T-helper 9 cell (primary cell): ENCODE measurements at regions not wholly inside any gene's neighbourhood (a gene's known extent, or its start where the extent isn't known, plus 50 kb on each side); places are given as distances from the start of the nearest gene placed in this dataset.
"Not testable (repeated sequence)": the region's sequence is repeated elsewhere in the genome, so short reads cannot be mapped to it uniquely, and the experiment has no call there.

ENCODE experiments used
- DNase-seq: peaks from one replicate; pipeline ENCODE4 v3.0.0-alpha.2; 2020

DNA sequence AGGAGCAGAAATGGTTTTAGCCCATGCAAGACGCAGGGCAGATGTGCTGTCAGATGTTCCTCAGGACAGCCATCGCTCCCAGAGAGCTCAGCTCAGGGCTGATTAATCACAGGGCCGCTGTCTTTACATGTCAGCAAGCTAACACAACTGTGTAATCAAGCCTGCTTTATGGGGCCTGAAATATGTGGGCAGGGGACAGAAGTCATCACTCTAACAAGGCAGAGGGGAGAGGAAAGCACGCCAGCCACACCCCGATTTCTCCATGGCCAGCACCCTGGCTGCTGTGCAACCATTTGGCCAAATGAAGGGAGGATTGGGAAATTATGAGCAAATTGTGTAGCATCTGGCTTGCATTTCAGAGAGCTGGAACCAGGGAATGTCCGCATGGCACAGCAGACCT is 368.8 kb downstream of the NPHP4 start:
- DNase-seq: no peak

- no peak for DNase-seq
These were observed 369.8 kb downstream of the NPHP4 start for GRCh38 chr1:5622412-5622811.

- no peak for DNase-seq
These were observed 370.5 kb downstream of the NPHP4 start for GRCh38 chr1:5621692-5622091.

DNA sequence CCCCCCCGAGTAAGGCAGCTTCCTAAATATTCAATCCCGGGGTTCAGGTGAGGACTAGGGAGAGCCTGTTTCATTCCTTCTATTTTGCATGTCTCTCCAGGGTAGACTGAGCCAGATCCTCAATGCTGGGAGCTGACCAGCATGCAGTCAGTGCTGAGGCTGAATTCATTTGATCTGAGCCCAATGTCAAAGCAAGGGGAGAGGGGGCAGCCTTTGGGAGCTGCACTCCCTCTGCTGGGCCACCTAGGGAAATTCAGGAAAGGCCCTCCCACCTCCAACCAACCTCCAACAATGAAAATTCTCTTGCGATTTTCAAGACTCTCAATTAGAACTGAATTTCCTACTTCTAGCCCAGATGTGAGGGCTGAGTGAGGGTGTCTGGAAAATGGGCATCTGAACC is 371.2 kb downstream of the NPHP4 start:
- no peak for DNase-seq

- no peak for DNase-seq
These were observed 371.8 kb downstream of the NPHP4 start for GRCh38 chr1:5620418-5620817.

DNA sequence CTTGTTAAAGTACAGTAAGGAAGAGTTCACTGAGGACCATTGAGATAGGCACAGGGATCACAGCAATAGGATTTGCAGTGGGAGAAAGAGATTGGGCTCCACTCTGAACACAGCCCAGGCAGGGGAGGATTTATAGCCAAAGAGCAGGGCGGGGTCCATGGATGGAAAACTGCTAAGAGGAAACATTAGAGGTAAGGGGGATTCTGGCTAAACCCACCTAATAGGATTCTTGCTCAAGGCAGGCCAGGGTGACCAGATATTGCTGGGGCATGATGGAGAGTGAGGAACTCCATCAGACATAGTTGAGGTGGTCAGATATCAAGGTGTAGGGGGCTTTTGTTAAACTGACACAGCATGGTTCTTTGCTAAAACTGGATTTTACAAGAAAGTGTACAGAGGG is 372.8 kb downstream of the NPHP4 start:
- DNase-seq: no peak

DNA sequence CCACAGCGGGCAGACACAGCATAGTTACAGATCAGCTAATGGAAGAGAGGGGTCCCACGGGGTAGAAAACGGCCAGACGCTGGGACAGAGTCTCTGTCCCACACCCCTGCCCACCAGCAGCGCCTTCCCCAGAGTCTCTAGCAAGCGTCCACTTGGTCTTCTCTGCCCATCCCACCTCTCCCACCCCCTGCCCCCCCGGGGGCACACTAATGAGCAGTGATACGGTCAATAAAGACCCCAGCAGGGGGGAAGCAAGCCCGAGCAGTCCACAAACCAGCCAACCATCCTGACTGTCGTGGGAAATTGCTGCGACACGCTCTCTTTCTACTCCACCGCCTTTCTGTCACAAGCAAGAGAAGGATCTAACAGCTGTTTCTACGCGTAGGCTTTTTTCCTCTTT is 374.7 kb downstream of the NPHP4 start:
- no peak for DNase-seq

DNA sequence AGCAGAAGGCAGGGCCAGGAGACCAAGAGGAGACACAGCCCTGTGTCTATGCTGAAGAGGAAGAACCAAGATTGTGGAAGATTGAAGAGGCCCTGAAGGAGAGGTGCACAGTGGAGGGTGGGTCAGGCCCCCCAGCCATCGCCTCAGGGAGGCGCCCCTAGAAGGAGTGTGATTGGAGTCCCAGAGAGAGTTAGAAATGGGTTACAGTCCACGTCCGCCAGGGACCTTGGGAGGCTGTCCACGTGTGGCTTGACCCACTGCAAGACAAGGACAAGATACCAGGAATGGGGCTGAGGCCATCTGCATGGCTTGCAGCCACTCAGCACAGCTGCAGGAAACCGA is 375.1 kb downstream of the NPHP4 start:
- no peak for DNase-seq

GRCh38 chr1:5616366-5617178 is 375.7 kb downstream of the NPHP4 start:
- no peak for DNase-seq

- DNase-seq: no peak
These were observed 377.1 kb downstream of the NPHP4 start for GRCh38 chr1:5615076-5615475.

GRCh38 chr1:5613900-5614299 is 378.3 kb downstream of the NPHP4 start:
- DNase-seq: no peak

DNA sequence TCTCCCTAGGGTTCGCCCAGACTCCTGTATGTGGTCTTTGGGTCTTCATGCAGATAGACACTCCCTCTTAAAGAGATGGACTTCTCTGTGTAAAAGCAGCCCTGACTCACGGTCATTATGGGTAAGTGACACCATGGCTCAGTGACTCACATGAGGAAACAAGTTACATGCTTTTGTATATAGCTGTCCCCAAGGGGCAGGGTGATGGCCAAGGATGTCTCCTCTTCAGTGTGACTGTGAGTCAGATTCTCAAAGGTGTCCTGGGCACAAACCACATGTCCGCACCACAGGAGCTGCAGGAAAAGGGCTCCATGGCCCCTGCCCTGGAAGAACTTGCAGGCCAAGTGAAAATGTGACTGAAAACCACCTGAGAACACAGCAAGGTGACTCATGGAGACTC is 380.4 kb downstream of the NPHP4 start:
- no peak for DNase-seq

DNA sequence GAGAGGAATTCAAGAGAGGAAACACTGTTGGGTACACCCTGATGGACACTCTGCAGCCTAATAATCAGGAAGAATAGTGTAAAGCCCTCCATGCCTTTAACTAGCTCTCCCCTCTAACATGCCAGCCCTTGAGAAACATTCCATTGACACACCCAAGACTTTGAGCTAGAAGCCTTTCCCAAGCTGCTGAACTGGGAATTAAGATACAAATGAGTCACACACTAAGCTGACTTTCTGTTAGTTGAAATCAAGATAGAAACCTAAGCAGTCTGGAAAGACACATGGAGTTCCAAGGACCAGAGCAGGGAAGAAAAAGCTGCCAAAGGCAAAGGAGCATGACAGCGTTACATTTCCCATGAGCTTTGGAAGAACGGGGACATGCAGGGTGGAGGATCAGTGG is 380.8 kb downstream of the NPHP4 start:
- no peak for DNase-seq

DNA sequence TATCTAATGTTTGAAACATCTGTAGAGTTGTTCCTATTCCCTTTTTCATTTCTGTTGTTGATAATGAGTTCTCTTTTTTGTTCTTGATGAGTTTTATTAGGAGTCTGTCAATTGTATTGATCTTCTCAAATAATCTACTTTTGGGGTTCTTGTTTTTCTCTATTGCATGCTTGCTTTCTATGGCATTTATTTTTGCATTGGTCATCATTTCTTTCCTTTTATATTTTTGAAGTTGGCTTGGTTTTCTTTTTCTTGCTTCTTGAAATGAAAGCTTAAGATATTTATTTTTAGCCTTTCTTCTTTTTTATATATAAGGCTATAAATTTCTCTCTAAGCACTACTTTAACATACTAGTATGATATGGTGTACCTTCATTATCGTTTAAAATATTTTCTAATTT is 381.8 kb downstream of the NPHP4 start:
- DNase-seq: no peak

GRCh38 chr1:5603353-5604104 is 388.7 kb downstream of the NPHP4 start:
- DNase-seq: no peak

- DNase-seq: not testable (repeated sequence)
These were observed 389.5 kb downstream of the NPHP4 start for GRCh38 chr1:5602718-5603117.

DNA sequence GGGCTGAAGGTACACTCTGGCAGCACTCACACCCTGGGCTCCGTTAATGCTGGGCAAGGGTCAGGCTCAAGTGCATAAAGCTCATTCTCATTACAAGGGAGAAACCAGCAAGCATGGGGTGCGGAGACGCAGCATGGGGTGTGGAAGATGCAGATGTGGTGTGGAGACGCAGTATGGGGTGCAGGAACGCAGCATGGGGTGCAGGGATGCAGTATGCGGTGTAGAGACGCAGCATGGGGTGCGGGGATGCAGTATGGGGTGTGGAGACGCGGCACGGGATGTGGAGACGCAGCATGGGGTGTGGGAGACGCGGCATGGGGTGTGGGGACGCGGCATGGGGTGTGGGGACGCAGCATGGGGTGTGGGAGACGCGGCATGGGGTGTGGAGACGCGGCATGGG is 390.7 kb downstream of the NPHP4 start:
- no peak for DNase-seq

DNA sequence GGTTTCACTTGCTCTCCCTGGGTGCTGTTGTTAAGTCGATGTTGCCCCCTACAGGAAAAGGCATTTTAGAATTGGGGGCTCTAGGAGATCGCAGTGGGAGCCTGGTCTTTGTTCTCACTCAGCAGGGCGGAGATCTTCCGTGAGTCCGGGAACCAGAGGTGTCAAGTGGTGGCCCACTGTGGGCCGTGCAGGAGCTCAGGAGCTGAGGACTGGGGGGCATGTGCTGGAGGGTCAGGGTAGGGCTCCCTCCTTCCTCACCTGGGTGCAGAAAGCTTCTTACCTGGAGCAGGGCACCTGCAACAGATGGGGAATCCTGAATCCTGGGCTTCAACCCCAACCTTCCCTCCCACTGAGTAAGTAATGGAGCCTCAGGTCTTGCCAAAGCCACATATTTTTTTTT is 392.7 kb downstream of the NPHP4 start:
- DNase-seq: no peak

GRCh38 chr1:5598824-5599395 is 393.3 kb downstream of the NPHP4 start:
- DNase-seq: no peak

- no peak for DNase-seq
These were observed 394.0 kb downstream of the NPHP4 start for GRCh38 chr1:5597991-5598823.

DNA sequence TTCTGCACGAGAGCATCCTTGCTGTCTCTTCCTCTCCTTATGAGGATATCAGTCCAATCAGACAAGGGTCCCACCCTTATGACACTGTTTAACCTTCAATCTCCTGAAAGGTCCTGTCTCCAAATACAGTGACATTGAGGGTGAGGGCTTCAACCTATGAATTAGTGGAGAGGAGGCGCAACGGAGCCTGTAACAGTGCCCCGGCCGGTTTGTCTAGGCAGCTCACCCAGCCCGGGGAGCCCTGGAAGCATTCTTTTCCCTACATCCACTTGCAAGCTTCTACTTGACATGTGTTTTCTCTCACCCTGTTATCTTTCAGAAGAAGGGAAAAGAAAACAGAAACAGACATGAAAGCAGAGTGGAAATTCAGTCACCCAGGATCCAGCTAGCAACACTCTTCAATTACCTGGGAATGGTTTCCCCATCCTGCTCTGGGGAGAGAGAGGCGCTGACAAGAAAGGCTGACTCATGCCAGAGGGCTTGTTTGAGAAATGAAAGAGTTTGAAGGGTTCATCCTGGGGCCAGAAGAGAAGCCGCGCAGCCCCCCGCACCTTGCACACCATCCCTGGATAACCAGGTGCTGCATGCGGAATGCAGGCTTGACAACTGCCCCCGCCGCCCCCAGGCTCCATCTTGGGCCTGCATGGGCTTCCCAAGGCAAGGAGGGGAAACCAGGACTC is 394.9 kb downstream of the NPHP4 start:
- no peak for DNase-seq

- no peak for DNase-seq
These were observed 395.6 kb downstream of the NPHP4 start for GRCh38 chr1:5596651-5597050.
